ENCODE measurements at regions not wholly inside any gene's neighbourhood (a gene's known extent, or its start where the extent isn't known, plus 50 kb on each side); places are given as distances from the start of the nearest gene placed in this dataset.

- H3K9ac ChIP-seq (ENCODE audit: insufficient read depth, low read depth, low read length) = no peak overlapping the region
- H2AFZ ChIP-seq (ENCODE audit: low read length) = no peak overlapping the region
- ATAC-seq (no peak), DNase-seq (ENCODE audit: low spot score) (no peak), FAIRE-seq (no peak)
- intact Hi-C loops (cut with micrococcal nuclease; ENCODE audit: unreplicated experiment) (no loop called here), in situ Hi-C loops (cut with HindIII; ENCODE audit: extremely low pct_ligation_motif_present, low pct_unique_long_range_greater_than_20kb) (no loop called here)
- no peaks in the 10 kb centered on the region for H3K79me2 ChIP-seq (ENCODE audit: insufficient read depth, low read length)
- 22% methylated on average over 7 of the region's 7 CpGs for WGBS (ENCODE audit: low lambda C conversion rate)
- H3K36me3 ChIP-seq (replicated peaks in 1 of 2; ENCODE audit: control insufficient read depth in 1 of 2, insufficient read depth in 2 of 2, low read length in 2 of 2) = no peaks in the 10 kb centered on the region
- H3K27ac ChIP-seq (ENCODE audit: extremely low read length, insufficient read depth, low read length) = no peak overlapping the region
- no peak overlapping the region for H3K4me2 ChIP-seq (ENCODE audit: low read depth, low read length)
- no TSS peak for BruUV-seq (replicated peaks)
- H3K27me3 ChIP-seq (ENCODE audit: control insufficient read depth in 1 of 2, insufficient read depth in 2 of 2, low read length in 2 of 2) = no peaks in the 10 kb centered on the region
- H4K20me1 ChIP-seq (ENCODE audit: insufficient read depth, low read length) = no peaks in the 10 kb centered on the region
- no peaks in the 10 kb centered on the region for H3K4me1 ChIP-seq (ENCODE audit: insufficient read depth, low read length)
- CTCF ChIA-PET (ENCODE audit: low intra/inter-chr PET ratio, low total read pairs) = no interaction called here
- H3K4me3 ChIP-seq (replicated peaks in 1 of 3; ENCODE audit: insufficient read depth in 1 of 3, low read depth in 2 of 3, low read length in 3 of 3) = no peak overlapping the region
- POLR2A ChIA-PET = no interaction called here
- no peaks in the 10 kb centered on the region for H3K9me3 ChIP-seq (ENCODE audit: low read length)
- TF ChIP-seq SMARCE1 (IDR thresholded peaks at IDR 0.05; ENCODE audit: borderline replicate concordance) (no peak), RFXANK (CRISPR knock-in tag; IDR thresholded peaks at IDR 0.05) (no peak), HOXA3 (CRISPR knock-in tag; IDR thresholded peaks at IDR 0.05) (no peak), DMTF1 (CRISPR knock-in tag; IDR thresholded peaks at IDR 0.05) (no peak), TFAP4 (IDR thresholded peaks at IDR 0.05; ENCODE audit: borderline replicate concordance, low read depth) (no peak), ZNF350 (CRISPR knock-in tag; IDR thresholded peaks at IDR 0.05; ENCODE audit: borderline replicate concordance, low read depth) (no peak), CSRNP1 (CRISPR knock-in tag; IDR thresholded peaks at IDR 0.05) (no peak), KDM4B (CRISPR knock-in tag; IDR thresholded peaks at IDR 0.05) (no peak), THRA (CRISPR knock-in tag; IDR thresholded peaks at IDR 0.05; ENCODE audit: borderline replicate concordance) (no peak), ZNF274 (CRISPR knock-in tag; IDR thresholded peaks at IDR 0.05) (no peak), TOE1 (CRISPR knock-in tag; IDR thresholded peaks at IDR 0.05) (no peak), ZBTB7B (CRISPR knock-in tag; IDR thresholded peaks at IDR 0.05) (no peak), HMG20B (CRISPR knock-in tag; conservative IDR thresholded peaks at IDR 0.05) (no peak), ZFX (CRISPR knock-in tag; IDR thresholded peaks at IDR 0.05; ENCODE audit: low read depth) (no peak), NFATC3 (CRISPR knock-in tag; IDR thresholded peaks at IDR 0.05) (no peak), SRSF9 (IDR thresholded peaks at IDR 0.05; ENCODE audit: borderline replicate concordance, insufficient read depth, low read depth, low read length, poor library complexity, severe bottlenecking) (no peak), ATF5 (CRISPR knock-in tag; IDR thresholded peaks at IDR 0.05; ENCODE audit: low read depth) (no peak), ZNF441 (CRISPR knock-in tag; IDR thresholded peaks at IDR 0.05; ENCODE audit: borderline replicate concordance) (no peak), RFX3 (CRISPR knock-in tag; IDR thresholded peaks at IDR 0.05) (no peak)
Observed at GRCh38 chr1:220431554-220432239, 96.2 kb upstream of the MARK1 start.
